ENCODE measurements at regions not wholly inside any gene's neighbourhood (a gene's known extent, or its start where the extent isn't known, plus 50 kb on each side); places are given as distances from the start of the nearest gene placed in this dataset.

DNA sequence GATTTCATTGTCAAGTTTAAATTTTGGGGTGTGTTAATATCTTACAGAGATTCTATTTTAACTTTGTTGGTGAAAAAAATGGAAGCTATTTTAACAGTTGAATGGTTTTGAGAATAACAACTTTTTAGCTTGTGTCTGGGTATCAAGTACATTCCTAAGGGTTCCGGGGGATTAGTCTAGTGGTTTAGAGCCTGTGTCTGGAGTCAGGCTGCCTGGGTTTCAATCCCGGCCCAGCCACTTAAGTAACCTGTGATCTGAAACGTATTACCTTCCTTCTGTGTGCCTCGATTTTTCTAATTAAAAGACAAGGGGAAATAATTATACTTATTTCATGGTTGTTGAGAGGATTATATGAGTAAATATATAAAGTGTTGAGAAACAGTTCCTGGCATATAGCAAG is 288.6 kb upstream of the NR3C2 start:
- TF ChIP-seq CTCF (IDR thresholded peaks at IDR 0.05) (no peak), POLR2A (IDR thresholded peaks at IDR 0.05) (no peak)
